Liver (tissue), 8 donors: ENCODE measurements at regions not wholly inside any gene's neighbourhood (a gene's known extent, or its start where the extent isn't known, plus 50 kb on each side); places are given as distances from the start of the nearest gene placed in this dataset.

Source experiments
- DNase-seq: peaks from one replicate; pipeline ENCODE4 v3.0.0-alpha.2; 2017; ENCODE audit warnings: low spot score
- H3K27ac ChIP-seq, 2 donors: one replicate each; pipeline ENCODE4 v1.7.0; 2013; ENCODE audit warnings: inconsistent platforms in 2 of 2, low read length in 2 of 2, control low read depth in 1 of 2, low read depth in 1 of 2, mild to moderate bottlenecking in 1 of 2
- H3K27me3 ChIP-seq, 4 donors: one replicate each; pipeline versions ENCODE4 v1.6.1 to v1.7.0; 2013; ENCODE audit warnings: low read length in 3 of 4, inconsistent platforms in 1 of 4, mild to moderate bottlenecking in 1 of 4, moderate library complexity in 1 of 4; ENCODE audit not compliant: control insufficient read depth in 4 of 4, insufficient read depth in 4 of 4
- H3K36me3 ChIP-seq, 4 donors: one replicate each; pipeline versions ENCODE4 v1.6.1 to v1.7.0; 2013; ENCODE audit warnings: low read length in 3 of 4, mild to moderate bottlenecking in 3 of 4, low read depth in 1 of 4, moderate library complexity in 1 of 4; ENCODE audit not compliant: control insufficient read depth in 4 of 4, insufficient read depth in 3 of 4
- H3K4me1 ChIP-seq, 4 donors: one replicate each; pipeline versions ENCODE4 v1.6.1 to v1.7.0; 2013; ENCODE audit warnings: low read length in 3 of 4, mild to moderate bottlenecking in 3 of 4, moderate library complexity in 1 of 4; ENCODE audit not compliant: control insufficient read depth in 4 of 4, insufficient read depth in 4 of 4
- H3K4me3 ChIP-seq, 3 donors: one replicate each; pipeline versions ENCODE4 v1.6.1 to v1.7.0; 2013; ENCODE audit warnings: low read length in 3 of 3, control low read depth in 1 of 3, low read depth in 1 of 3, mild to moderate bottlenecking in 1 of 3
- H3K9ac ChIP-seq, 2 donors: one replicate each; pipeline ENCODE4 v1.7.0; 2013; ENCODE audit warnings: low read length in 2 of 2, mild to moderate bottlenecking in 2 of 2, moderate library complexity in 2 of 2, control low read depth in 1 of 2, low read depth in 1 of 2
- H3K9me3 ChIP-seq, 4 donors: one replicate each; pipeline versions ENCODE4 v1.6.1 to v1.7.0; 2013; ENCODE audit warnings: low read length in 3 of 4; ENCODE audit not compliant: control insufficient read depth in 4 of 4
- ATF3 ChIP-seq: IDR thresholded peaks from 2 replicates; pipeline ENCODE4 v1.6.1; 2016; ENCODE audit warnings: antibody characterized with exemption
- CTCF ChIP-seq: fragments of 150-350 bp; IDR thresholded peaks from 2 replicates; pipeline ENCODE4 v1.5.1; 2017; ENCODE audit warnings: improper control_type of control experiment, low read depth, low read length; ENCODE audit not compliant: missing input control
- EGR1 ChIP-seq, 2 donors: IDR thresholded peaks; 2 replicates each; pipeline ENCODE4 v1.6.1; 2016 to 2018; ENCODE audit warnings: antibody characterized with exemption in 2 of 2, low read depth in 2 of 2
- FOXA1 ChIP-seq: IDR thresholded peaks from 2 replicates; pipeline ENCODE4 v1.6.1; 2016; ENCODE audit warnings: antibody characterized with exemption
- FOXA2 ChIP-seq: IDR thresholded peaks from 2 replicates; pipeline ENCODE4 v1.6.1; 2016; ENCODE audit warnings: antibody characterized with exemption
- GABPA ChIP-seq, 2 donors: IDR thresholded peaks in 1 of 2; conservative IDR thresholded peaks in 1 of 2; 2 replicates each; pipeline ENCODE4 v1.6.1; 2016; ENCODE audit warnings: antibody characterized with exemption in 2 of 2, mild to moderate bottlenecking in 1 of 2, moderate library complexity in 1 of 2
- HNF4A ChIP-seq, 2 donors: conservative IDR thresholded peaks; 2 replicates each; pipeline ENCODE4 v1.6.1; 2016; ENCODE audit warnings: antibody characterized with exemption in 2 of 2, mild to moderate bottlenecking in 2 of 2
- HNF4G ChIP-seq: IDR thresholded peaks from 2 replicates; pipeline ENCODE4 v1.6.1; 2016; ENCODE audit warnings: antibody characterized with exemption
- JUND ChIP-seq, 2 donors: IDR thresholded peaks; 2 replicates each; pipeline ENCODE4 v1.6.1; 2016; ENCODE audit warnings: antibody characterized with exemption in 2 of 2
- MAX ChIP-seq: IDR thresholded peaks from 2 replicates; pipeline ENCODE4 v1.6.1; 2016; ENCODE audit warnings: antibody characterized with exemption
- NR2F2 ChIP-seq: IDR thresholded peaks from 2 replicates; pipeline ENCODE4 v1.6.1; 2016; ENCODE audit warnings: antibody characterized with exemption
- RAD21 ChIP-seq, 2 donors: IDR thresholded peaks; 2 replicates each; pipeline ENCODE4 v1.6.1; 2016; ENCODE audit warnings: antibody characterized with exemption in 2 of 2, mild to moderate bottlenecking in 2 of 2
- REST ChIP-seq: IDR thresholded peaks from 2 replicates; pipeline ENCODE4 v1.6.1; 2016; ENCODE audit warnings: antibody characterized with exemption, mild to moderate bottlenecking
- RXRA ChIP-seq, 2 donors: IDR thresholded peaks; 2 replicates each; pipeline ENCODE4 v1.6.1; 2017 to 2018; ENCODE audit warnings: antibody characterized with exemption in 2 of 2, mild to moderate bottlenecking in 1 of 2
- SP1 ChIP-seq: IDR thresholded peaks from 2 replicates; pipeline ENCODE4 v1.6.1; 2018; ENCODE audit warnings: antibody characterized with exemption, mild to moderate bottlenecking
- TAF1 ChIP-seq: conservative IDR thresholded peaks from 2 replicates; pipeline ENCODE4 v1.6.1; 2016; ENCODE audit warnings: antibody characterized with exemption, mild to moderate bottlenecking
- YY1 ChIP-seq: IDR thresholded peaks from 2 replicates; pipeline ENCODE4 v1.6.1; 2016; ENCODE audit warnings: antibody characterized with exemption, mild to moderate bottlenecking
- ZBTB33 ChIP-seq: IDR thresholded peaks from 2 replicates; pipeline ENCODE4 v1.6.1; 2016; ENCODE audit warnings: antibody characterized with exemption
- WGBS: extraction: QIAGEN DNeasy Blood & Tissue Kit; methylation state at CpG from one replicate; pipeline ENCODE4 v1.1.7; 2013; 5-methylcytosine and 5-hydroxymethylcytosine counted together
- donor health status: healthy.
- donor health status: healthy.
- donor health status: healthy.
- donor health status: healthy.
- donor health status: healthy.

GRCh38 chr14:84129941-84130340, 1400.0 kb upstream of the FLRT2 start:
- 49% methylated on average over 1 of the region's 1 CpG for WGBS

More at GRCh38 chr14:84129941-84130340, 1400.0 kb upstream of the FLRT2 start:
- TF ChIP-seq JUND (IDR thresholded peaks at IDR 0.05) = no peak
- TF ChIP-seq FOXA1 = no peak
- TF ChIP-seq ATF3 = no peak
- no peak for TF ChIP-seq FOXA2
- no peak for TF ChIP-seq GABPA (IDR thresholded peaks at IDR 0.05 in 1 of 2, conservative IDR thresholded peaks at IDR 0.05 in 1 of 2)
- no peak for TF ChIP-seq RAD21 (IDR thresholded peaks at IDR 0.05)
- no peak for TF ChIP-seq MAX
- no peak for TF ChIP-seq YY1
- no peak for TF ChIP-seq TAF1
- no peak for TF ChIP-seq HNF4A (conservative IDR thresholded peaks at IDR 0.05)
- no peak for TF ChIP-seq EGR1 (IDR thresholded peaks at IDR 0.05; ENCODE audit: low read depth in 2 of 2)
- no peak for TF ChIP-seq REST
- no peak for TF ChIP-seq HNF4G
- no peak for TF ChIP-seq NR2F2
- no peak for TF ChIP-seq SP1
- no peak for TF ChIP-seq RXRA (IDR thresholded peaks at IDR 0.05)
- TF ChIP-seq ZBTB33 = no peak
- TF ChIP-seq CTCF = no peak
- no peak overlapping the region for H3K4me3 ChIP-seq
- H3K36me3 ChIP-seq = no peaks in the 10 kb centered on the region
- H3K9me3 ChIP-seq = no peaks in the 10 kb centered on the region
- H3K4me1 ChIP-seq = no peaks in the 10 kb centered on the region
- no peak for DNase-seq
- H3K27me3 ChIP-seq = peaks cover 0 to 3% (median 0%) of the 10 kb centered on the region in 4 donors
- no peak overlapping the region for H3K27ac ChIP-seq
- H3K9ac ChIP-seq = no peak overlapping the region
